A549 (cell line): ENCODE measurements at regions not wholly inside any gene's neighbourhood (a gene's known extent, or its start where the extent isn't known, plus 50 kb on each side); places are given as distances from the start of the nearest gene placed in this dataset.

Experiments used
- ATAC-seq, 2 experiments: fragments of 200-7000 bp in 1 of 2; fragments of >200 bp in 1 of 2; cut with Nextera tagmentation in 1 of 2; cut with Tn5 transposase in 1 of 2; 3 replicates each; pipeline versions ENCODE4 v1.8.0 to v1.9.1; 2018 to 2020; ENCODE audit warnings: mild to moderate bottlenecking in 1 of 2, moderate library complexity in 1 of 2
- CTCF ChIA-PET: fragments of 300-600 bp; sonication (Branson Sonifier 250); formaldehyde crosslinking; extraction: SDS; loops from one replicate; lab custom pipeline; 2021; ENCODE audit warnings: antibody characterized with exemption, inconsistent platforms; lab: Yijun Ruan, JAX
- POLR2A ChIA-PET: fragments of 350-600 bp; formaldehyde crosslinking; extraction: SDS; loops from one replicate; lab custom pipeline; 2021; ENCODE audit warnings: antibody characterized with exemption, inconsistent platforms; lab: Yijun Ruan, JAX
- DNase-seq, 2 experiments: peaks; one replicate each; pipeline versions ENCODE4 v3.0.0 to v3.0.0-alpha.2; 2011 to 2016; ENCODE audit warnings: low read depth in 1 of 2, low spot score in 1 of 2
- FAIRE-seq: peaks from 2 replicates; lab custom pipeline; 2011; peaks lifted over from hg19 to GRCh38; lab: Jason Lieb, UNC
- H3K27ac ChIP-seq, 2 experiments: fragments of >200 bp; sonication (Bioruptor Twin); formaldehyde crosslinking; 3 replicates each; pipeline ENCODE4 v1.5.1; 2016 to 2017
- H3K4me1 ChIP-seq: fragments of >200 bp; sonication (Bioruptor Twin); formaldehyde crosslinking; 3 replicates; pipeline ENCODE4 v1.6.1; 2016
- H3K4me2 ChIP-seq: fragments of >200 bp; sonication (Bioruptor Twin); formaldehyde crosslinking; 3 replicates; pipeline ENCODE4 v1.6.1; 2016
- H3K4me3 ChIP-seq: fragments of >200 bp; sonication (Bioruptor Twin); formaldehyde crosslinking; 3 replicates; pipeline ENCODE4 v1.5.1; 2016
- H3K9me3 ChIP-seq: fragments of >200 bp; sonication (Bioruptor Twin); formaldehyde crosslinking; 3 replicates; pipeline ENCODE4 v1.6.1; 2016
- BCL3 ChIP-seq: fragments of >200 bp; sonication (Bioruptor Twin); formaldehyde crosslinking; IDR thresholded peaks from 3 replicates; pipeline ENCODE4 v1.6.1; 2016
- CBX2 ChIP-seq: fragments of 200-600 bp; sonication (generic); IDR thresholded peaks from 2 replicates; pipeline ENCODE4 v1.6.1; 2016; ENCODE audit warnings: low read depth, mild to moderate bottlenecking, borderline replicate concordance
- CEBPB ChIP-seq, 2 experiments: fragments of >200 bp in 1 of 2; sonication (Bioruptor Twin) in 1 of 2; formaldehyde crosslinking in 1 of 2; IDR thresholded peaks; 2 replicates each; pipeline ENCODE4 v1.6.1; 2012 to 2016
- CHD4 ChIP-seq: fragments of 200-600 bp; sonication (generic); IDR thresholded peaks from 2 replicates; pipeline ENCODE4 v1.6.1; 2016; ENCODE audit warnings: antibody characterized with exemption, mild to moderate bottlenecking, borderline replicate concordance
- CTCF ChIP-seq: fragments of >200 bp; sonication (Bioruptor Twin); formaldehyde crosslinking; IDR thresholded peaks from 3 replicates; pipeline ENCODE4 v1.5.1; 2016
- EHF ChIP-seq: fragments of 250-450 bp; sonication (Bioruptor Pico); IDR thresholded peaks from 2 replicates; pipeline ENCODE4 v1.5.0; 2020; ENCODE audit warnings: mild to moderate bottlenecking
- EHMT2 ChIP-seq: fragments of 200-600 bp; sonication (generic); IDR thresholded peaks from 2 replicates; pipeline ENCODE4 v1.6.1; 2016; ENCODE audit warnings: antibody characterized with exemption, low read depth, mild to moderate bottlenecking, moderate library complexity
- FOXS1 ChIP-seq: fragments of 250-450 bp; sonication (Bioruptor Pico); IDR thresholded peaks from 2 replicates; pipeline ENCODE4 v1.5.0; 2020; ENCODE audit warnings: mild to moderate bottlenecking, moderate library complexity
- HMGXB4 ChIP-seq: fragments of 250-450 bp; sonication (Bioruptor Pico); IDR thresholded peaks from 2 replicates; pipeline ENCODE4 v1.5.0; 2021; ENCODE audit warnings: mild to moderate bottlenecking, moderate library complexity, borderline replicate concordance
- HOXA7 ChIP-seq: fragments of 250-450 bp; sonication (Bioruptor Pico); IDR thresholded peaks from 2 replicates; pipeline ENCODE4 v1.5.0; 2020; ENCODE audit warnings: mild to moderate bottlenecking, moderate library complexity
- HOXB5 ChIP-seq: fragments of 250-450 bp; sonication (Bioruptor Pico); IDR thresholded peaks from 2 replicates; pipeline ENCODE4 v1.5.0; 2020; ENCODE audit warnings: mild to moderate bottlenecking, moderate library complexity
- JUNB ChIP-seq: fragments of >200 bp; sonication (Bioruptor Twin); formaldehyde crosslinking; IDR thresholded peaks from 2 replicates; pipeline ENCODE4 v1.6.1; 2016
- KDM1A ChIP-seq: fragments of 200-600 bp; sonication (generic); IDR thresholded peaks from 2 replicates; pipeline ENCODE4 v1.6.1; 2016; ENCODE audit warnings: low read depth, mild to moderate bottlenecking
- MAX ChIP-seq: IDR thresholded peaks from 2 replicates; pipeline ENCODE4 v1.6.1; 2012
- MYC ChIP-seq: IDR thresholded peaks from 2 replicates; pipeline ENCODE4 v1.6.1; 2012; ENCODE audit warnings: mild to moderate bottlenecking, inconsistent platforms, low read length, improper control_type of control experiment, borderline replicate concordance
- NFE2L2 ChIP-seq: fragments of 150-350 bp; conservative IDR thresholded peaks from 2 replicates; pipeline ENCODE4 v1.6.1; 2014; ENCODE audit warnings: low read length
- NR3C1 ChIP-seq: fragments of >200 bp; sonication (Bioruptor Twin); formaldehyde crosslinking; IDR thresholded peaks from 3 replicates; pipeline ENCODE4 v1.6.1; 2017
- PBX3 ChIP-seq: IDR thresholded peaks from 2 replicates; pipeline ENCODE4 v1.6.1; 2012
- RAD21 ChIP-seq, 2 experiments: fragments of >200 bp in 1 of 2; sonication (Bioruptor Twin) in 1 of 2; formaldehyde crosslinking in 1 of 2; IDR thresholded peaks in 1 of 2; conservative IDR thresholded peaks in 1 of 2; 2 replicates in 1 of 2; 3 replicates in 1 of 2; pipeline ENCODE4 v1.6.1; 2012 to 2018; ENCODE audit warnings: inconsistent platforms in 1 of 2
- RARB ChIP-seq: fragments of 250-450 bp; sonication (Bioruptor Pico); IDR thresholded peaks from 2 replicates; pipeline ENCODE4 v1.8.0; 2021; ENCODE audit warnings: mild to moderate bottlenecking, moderate library complexity
- RCOR1 ChIP-seq: fragments of 150-350 bp; IDR thresholded peaks from 2 replicates; pipeline ENCODE4 v1.6.1; 2014; ENCODE audit warnings: antibody characterized with exemption, low read length, low read depth
- REST ChIP-seq: fragments of 200-600 bp; sonication (generic); IDR thresholded peaks from 2 replicates; pipeline ENCODE4 v1.6.1; 2016; ENCODE audit warnings: antibody characterized with exemption, mild to moderate bottlenecking, moderate library complexity
- RNF2 ChIP-seq: fragments of 200-600 bp; sonication (generic); IDR thresholded peaks from 2 replicates; pipeline ENCODE4 v1.6.1; 2016; ENCODE audit warnings: low read depth, mild to moderate bottlenecking, antibody characterized with exemption, moderate library complexity, borderline replicate concordance
- SMC3 ChIP-seq: fragments of >200 bp; sonication (Bioruptor Twin); formaldehyde crosslinking; IDR thresholded peaks from 3 replicates; pipeline ENCODE4 v1.6.1; 2018; ENCODE audit warnings: inconsistent platforms
- ZNF302 ChIP-seq: fragments of 250-450 bp; sonication (Bioruptor Pico); IDR thresholded peaks from 2 replicates; pipeline ENCODE4 v1.9.0; 2021; ENCODE audit warnings: inconsistent platforms, mild to moderate bottlenecking, moderate library complexity
- WGBS: methylation state at CpG from one replicate; pipeline ENCODE4 v1.1.6; 2017; ENCODE audit errors: missing lambda C conversion rate; 5-methylcytosine and 5-hydroxymethylcytosine counted together

GRCh38 chr6:163964789-163965188 lies 550.3 kb downstream of the QKI start:
- no peak for DNase-seq
- 66% methylated on average over 6 of the region's 6 CpGs for WGBS
- Histone ChIP-seq H3K4me2 (no peak overlapping the region), H3K4me3 (no peak overlapping the region), H3K4me1 (no peaks in the 10 kb centered on the region), H3K27ac (no peak overlapping the region), H3K9me3 (no peaks in the 10 kb centered on the region)
- FAIRE-seq, result no peak
- CTCF ChIA-PET, result no interaction called here
- no peak for ATAC-seq
- POLR2A ChIA-PET, result no interaction called here
- TF ChIP-seq EHMT2 (no peak), RCOR1 (no peak), CTCF (no peak), FOXS1 (CRISPR knock-in tag) (no peak), RAD21 (conservative IDR thresholded peaks at IDR 0.05 in 1 of 2, IDR thresholded peaks at IDR 0.05 in 1 of 2) (no peak), HOXB5 (CRISPR knock-in tag) (no peak), NFE2L2 (no peak), RARB (no peak), MYC (no peak), BCL3 (no peak), CHD4 (no peak), REST (no peak), RNF2 (no peak), EHF (CRISPR knock-in tag) (no peak), ZNF302 (no peak)

GRCh38 chr6:163963205-163964120 lies 548.9 kb downstream of the QKI start:
- ChIA-PET POLR2A (no interaction called here), CTCF (no interaction called here)
- H3K4me3 ChIP-seq, result no peak overlapping the region
- H3K27ac ChIP-seq, result no peak overlapping the region
- H3K4me1 ChIP-seq, result no peaks in the 10 kb centered on the region
- ATAC-seq (no peak), FAIRE-seq (no peak), DNase-seq (no peak)
- no peak overlapping the region for H3K4me2 ChIP-seq
- H3K9me3 ChIP-seq, result no peaks in the 10 kb centered on the region
- TF ChIP-seq MAX, result no peak
- no peak for TF ChIP-seq EHF (CRISPR knock-in tag)
- no peak for TF ChIP-seq PBX3
- no peak for TF ChIP-seq CBX2
- no peak for TF ChIP-seq EHMT2
- no peak for TF ChIP-seq HOXA7
- no peak for TF ChIP-seq CHD4
- TF ChIP-seq RAD21 (conservative IDR thresholded peaks at IDR 0.05 in 1 of 2, IDR thresholded peaks at IDR 0.05 in 1 of 2), result no peak
- no peak for TF ChIP-seq KDM1A
- no peak for TF ChIP-seq FOXS1 (CRISPR knock-in tag)
- no peak for TF ChIP-seq NR3C1
- no peak for TF ChIP-seq CEBPB (IDR thresholded peaks at IDR 0.05)
- no peak for TF ChIP-seq SMC3
- no peak for TF ChIP-seq HMGXB4 (CRISPR knock-in tag)
- TF ChIP-seq JUNB, result no peak
- TF ChIP-seq RNF2, result no peak
- WGBS, result 57% methylated on average over 20 of the region's 23 CpGs
